ENCODE measurements at regions not wholly inside any gene's neighbourhood (a gene's known extent, or its start where the extent isn't known, plus 50 kb on each side); places are given as distances from the start of the nearest gene placed in this dataset.

- Histone ChIP-seq H3K36me3 (ENCODE audit: control insufficient read depth, insufficient read depth, low read length) (no peaks in the 10 kb centered on the region), H3K9me3 (ENCODE audit: control insufficient read depth, low read length) (no peaks in the 10 kb centered on the region), H3K27me3 (ENCODE audit: control insufficient read depth, insufficient read depth, low read length) (no peaks in the 10 kb centered on the region), H3K9ac (ENCODE audit: low read length) (no peak overlapping the region), H3K4me3 (ENCODE audit: low read length) (no peak overlapping the region), H3K4me1 (ENCODE audit: control insufficient read depth, insufficient read depth, low read length) (no peaks in the 10 kb centered on the region)
Measured at GRCh38 chr3:118298133-118298532, 736.5 kb downstream of the IGSF11 start.

GRCh38 chr3:118304557-118304956 lies 730.1 kb downstream of the IGSF11 start:
- Histone ChIP-seq H3K4me1 (ENCODE audit: control insufficient read depth, insufficient read depth, low read length) (no peaks in the 10 kb centered on the region), H3K4me3 (ENCODE audit: low read length) (no peak overlapping the region), H3K36me3 (ENCODE audit: control insufficient read depth, insufficient read depth, low read length) (no peaks in the 10 kb centered on the region), H3K27me3 (ENCODE audit: control insufficient read depth, insufficient read depth, low read length) (no peaks in the 10 kb centered on the region), H3K9me3 (ENCODE audit: control insufficient read depth, low read length) (no peaks in the 10 kb centered on the region), H3K9ac (ENCODE audit: low read length) (no peak overlapping the region)

GRCh38 chr3:118332699-118333098 lies 701.9 kb downstream of the IGSF11 start:
- Histone ChIP-seq H3K4me1 (ENCODE audit: control insufficient read depth, insufficient read depth, low read length) (no peaks in the 10 kb centered on the region), H3K4me3 (ENCODE audit: low read length) (no peak overlapping the region), H3K9ac (ENCODE audit: low read length) (no peak overlapping the region), H3K36me3 (ENCODE audit: control insufficient read depth, insufficient read depth, low read length) (no peaks in the 10 kb centered on the region), H3K27me3 (ENCODE audit: control insufficient read depth, insufficient read depth, low read length) (no peaks in the 10 kb centered on the region), H3K9me3 (ENCODE audit: control insufficient read depth, low read length) (no peaks in the 10 kb centered on the region)

- Histone ChIP-seq H3K36me3 (ENCODE audit: control insufficient read depth, insufficient read depth, low read length) (no peaks in the 10 kb centered on the region), H3K27me3 (ENCODE audit: control insufficient read depth, insufficient read depth, low read length) (no peaks in the 10 kb centered on the region), H3K4me1 (ENCODE audit: control insufficient read depth, insufficient read depth, low read length) (no peaks in the 10 kb centered on the region), H3K4me3 (ENCODE audit: low read length) (no peak overlapping the region), H3K9ac (ENCODE audit: low read length) (no peak overlapping the region), H3K9me3 (ENCODE audit: control insufficient read depth, low read length) (no peaks in the 10 kb centered on the region)
Measured at GRCh38 chr3:118337649-118338048, 697.0 kb downstream of the IGSF11 start.

- H3K36me3 ChIP-seq (ENCODE audit: control insufficient read depth, insufficient read depth, low read length): no peaks in the 10 kb centered on the region
- no peaks in the 10 kb centered on the region for H3K4me1 ChIP-seq (ENCODE audit: control insufficient read depth, insufficient read depth, low read length)
- no peak overlapping the region for H3K9ac ChIP-seq (ENCODE audit: low read length)
- H3K9me3 ChIP-seq (ENCODE audit: control insufficient read depth, low read length): no peaks in the 10 kb centered on the region
- H3K4me3 ChIP-seq (ENCODE audit: low read length): no peak overlapping the region
- no peaks in the 10 kb centered on the region for H3K27me3 ChIP-seq (ENCODE audit: control insufficient read depth, insufficient read depth, low read length)
Measured at GRCh38 chr3:118347396-118348168, 687.1 kb downstream of the IGSF11 start.

DNA sequence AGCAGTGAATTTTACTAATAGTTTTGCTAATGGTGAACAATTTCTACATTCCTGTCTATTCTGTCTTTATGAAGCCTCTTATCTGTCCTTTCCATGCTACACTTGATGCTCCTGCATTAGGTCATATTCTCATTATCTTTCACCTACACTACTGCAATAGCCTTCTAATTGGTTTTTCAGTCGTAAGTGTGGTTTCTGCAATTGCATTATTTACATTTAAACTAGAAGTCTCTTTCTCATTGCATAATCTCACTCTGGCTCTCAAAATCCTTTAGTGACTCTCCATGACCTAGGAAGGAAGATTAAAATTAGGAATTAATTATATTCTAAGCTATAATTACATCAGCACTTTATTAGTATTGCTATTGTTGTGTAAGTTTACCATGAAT lies 686.5 kb downstream of the IGSF11 start:
- no peak overlapping the region for H3K9ac ChIP-seq (ENCODE audit: low read length)
- no peaks in the 10 kb centered on the region for H3K4me1 ChIP-seq (ENCODE audit: control insufficient read depth, insufficient read depth, low read length)
- no peak overlapping the region for H3K4me3 ChIP-seq (ENCODE audit: low read length)
- no peaks in the 10 kb centered on the region for H3K27me3 ChIP-seq (ENCODE audit: control insufficient read depth, insufficient read depth, low read length)
- no peaks in the 10 kb centered on the region for H3K9me3 ChIP-seq (ENCODE audit: control insufficient read depth, low read length)
- H3K36me3 ChIP-seq (ENCODE audit: control insufficient read depth, insufficient read depth, low read length): no peaks in the 10 kb centered on the region

DNA sequence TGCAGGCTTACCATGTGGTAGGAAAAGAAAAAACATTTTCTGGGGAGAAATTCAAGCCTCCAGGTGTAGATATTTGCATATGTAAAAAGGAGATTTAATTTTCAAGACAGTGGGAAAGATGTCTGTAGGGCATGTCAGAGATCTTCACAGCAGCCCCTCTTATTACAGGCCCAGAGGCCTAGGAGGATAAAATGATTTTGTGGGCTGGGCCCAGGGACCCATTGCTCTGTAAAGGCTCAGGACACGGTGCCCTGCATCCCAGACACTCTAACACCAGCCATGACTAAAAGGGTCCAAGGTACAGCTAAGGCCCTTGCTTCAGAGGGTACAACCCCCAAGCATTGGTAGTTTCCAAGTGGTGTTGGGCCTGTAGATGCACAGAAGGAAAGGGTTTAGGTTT lies 680.1 kb downstream of the IGSF11 start:
- Histone ChIP-seq H3K9ac (ENCODE audit: low read length) (no peak overlapping the region), H3K27me3 (ENCODE audit: control insufficient read depth, insufficient read depth, low read length) (no peaks in the 10 kb centered on the region), H3K9me3 (ENCODE audit: control insufficient read depth, low read length) (no peaks in the 10 kb centered on the region), H3K4me1 (ENCODE audit: control insufficient read depth, insufficient read depth, low read length) (no peaks in the 10 kb centered on the region), H3K36me3 (ENCODE audit: control insufficient read depth, insufficient read depth, low read length) (no peaks in the 10 kb centered on the region), H3K4me3 (ENCODE audit: low read length) (no peak overlapping the region)

DNA sequence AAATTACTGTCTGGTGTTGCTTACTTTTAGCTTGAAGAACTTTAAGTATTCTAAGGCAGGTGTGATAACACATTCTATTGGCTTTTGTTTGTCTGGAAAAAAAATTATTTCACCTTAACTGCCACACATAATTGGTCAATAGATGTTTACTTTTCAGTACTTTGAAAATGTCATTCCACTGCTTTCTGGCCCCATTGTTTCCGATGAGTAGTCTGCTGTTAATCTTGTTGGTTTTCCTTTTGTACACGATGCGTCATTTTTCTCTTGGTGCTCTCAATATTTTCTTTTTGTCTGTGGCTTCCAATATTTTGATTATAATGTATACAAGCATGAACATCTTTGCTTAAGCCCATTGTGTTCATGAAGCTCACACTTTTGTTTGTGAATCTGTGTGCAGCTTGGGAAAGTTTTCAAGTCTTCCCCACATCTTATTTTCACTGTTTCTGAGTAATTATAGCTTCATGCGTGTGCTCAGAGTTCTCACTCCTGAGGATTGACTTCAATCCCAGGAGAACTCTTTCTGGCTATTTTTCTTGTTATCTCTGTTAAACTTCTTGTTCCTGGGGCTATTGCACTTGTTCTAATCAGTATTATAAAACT lies 664.7 kb downstream of the IGSF11 start:
- no peak overlapping the region for H3K4me3 ChIP-seq (ENCODE audit: low read length)
- H3K4me1 ChIP-seq (ENCODE audit: control insufficient read depth, insufficient read depth, low read length): no peaks in the 10 kb centered on the region
- H3K27me3 ChIP-seq (ENCODE audit: control insufficient read depth, insufficient read depth, low read length): no peaks in the 10 kb centered on the region
- no peak overlapping the region for H3K9ac ChIP-seq (ENCODE audit: low read length)
- peaks cover 5% of the 10 kb centered on the region for H3K9me3 ChIP-seq (ENCODE audit: control insufficient read depth, low read length)
- H3K36me3 ChIP-seq (ENCODE audit: control insufficient read depth, insufficient read depth, low read length): no peaks in the 10 kb centered on the region

GRCh38 chr3:118380576-118380975 lies 654.1 kb downstream of the IGSF11 start:
- H3K27me3 ChIP-seq (ENCODE audit: control insufficient read depth, insufficient read depth, low read length): no peaks in the 10 kb centered on the region
- no peaks in the 10 kb centered on the region for H3K4me1 ChIP-seq (ENCODE audit: control insufficient read depth, insufficient read depth, low read length)

GRCh38 chr3:118396491-118396890 lies 638.2 kb downstream of the IGSF11 start:
- Histone ChIP-seq H3K27me3 (ENCODE audit: control insufficient read depth, insufficient read depth, low read length) (no peaks in the 10 kb centered on the region), H3K4me3 (ENCODE audit: low read length) (no peak overlapping the region)

More at GRCh38 chr3:118380576-118380975, 654.1 kb downstream of the IGSF11 start:
- Histone ChIP-seq H3K36me3 (ENCODE audit: control insufficient read depth, insufficient read depth, low read length) (no peaks in the 10 kb centered on the region), H3K4me3 (ENCODE audit: low read length) (no peak overlapping the region), H3K9me3 (ENCODE audit: control insufficient read depth, low read length) (no peaks in the 10 kb centered on the region), H3K9ac (ENCODE audit: low read length) (no peak overlapping the region)

GRCh38 chr3:118400086-118400485 lies 634.6 kb downstream of the IGSF11 start:
- Histone ChIP-seq H3K9ac (ENCODE audit: low read length) (no peak overlapping the region), H3K27me3 (ENCODE audit: control insufficient read depth, insufficient read depth, low read length) (no peaks in the 10 kb centered on the region), H3K36me3 (ENCODE audit: control insufficient read depth, insufficient read depth, low read length) (no peaks in the 10 kb centered on the region), H3K4me3 (ENCODE audit: low read length) (no peak overlapping the region), H3K4me1 (ENCODE audit: control insufficient read depth, insufficient read depth, low read length) (no peaks in the 10 kb centered on the region), H3K9me3 (ENCODE audit: control insufficient read depth, low read length) (no peaks in the 10 kb centered on the region)

More at GRCh38 chr3:118396491-118396890, 638.2 kb downstream of the IGSF11 start:
- no peaks in the 10 kb centered on the region for H3K36me3 ChIP-seq (ENCODE audit: control insufficient read depth, insufficient read depth, low read length)
- no peaks in the 10 kb centered on the region for H3K4me1 ChIP-seq (ENCODE audit: control insufficient read depth, insufficient read depth, low read length)
- no peaks in the 10 kb centered on the region for H3K9me3 ChIP-seq (ENCODE audit: control insufficient read depth, low read length)
- no peak overlapping the region for H3K9ac ChIP-seq (ENCODE audit: low read length)

DNA sequence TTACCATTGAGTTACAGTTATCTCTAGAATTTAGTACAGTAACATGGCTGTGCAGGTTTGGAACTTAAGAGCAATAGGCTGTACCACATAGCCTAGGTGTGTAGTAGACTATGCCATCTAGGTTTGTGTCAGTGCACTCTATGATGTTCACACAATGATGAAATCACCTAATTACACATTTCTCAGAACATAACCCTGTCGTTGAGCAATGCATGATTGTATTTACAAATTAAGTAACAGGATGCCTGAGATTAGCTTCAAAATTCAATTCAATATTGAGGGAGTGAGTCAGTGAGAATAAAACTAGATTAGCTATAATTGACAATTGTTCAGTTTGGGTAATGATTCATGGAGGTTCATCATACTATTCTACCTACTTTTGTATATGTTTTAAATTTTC lies 633.8 kb downstream of the IGSF11 start:
- no peak overlapping the region for H3K9ac ChIP-seq (ENCODE audit: low read length)
- no peaks in the 10 kb centered on the region for H3K4me1 ChIP-seq (ENCODE audit: control insufficient read depth, insufficient read depth, low read length)
- H3K36me3 ChIP-seq (ENCODE audit: control insufficient read depth, insufficient read depth, low read length): no peaks in the 10 kb centered on the region
- H3K9me3 ChIP-seq (ENCODE audit: control insufficient read depth, low read length): no peaks in the 10 kb centered on the region
- H3K27me3 ChIP-seq (ENCODE audit: control insufficient read depth, insufficient read depth, low read length): no peaks in the 10 kb centered on the region
- no peak overlapping the region for H3K4me3 ChIP-seq (ENCODE audit: low read length)

Data from mucosa of stomach (tissue), 1 donor.